ENCODE measurements at regions not wholly inside any gene's neighbourhood (a gene's known extent, or its start where the extent isn't known, plus 50 kb on each side); places are given as distances from the start of the nearest gene placed in this dataset.

DNA sequence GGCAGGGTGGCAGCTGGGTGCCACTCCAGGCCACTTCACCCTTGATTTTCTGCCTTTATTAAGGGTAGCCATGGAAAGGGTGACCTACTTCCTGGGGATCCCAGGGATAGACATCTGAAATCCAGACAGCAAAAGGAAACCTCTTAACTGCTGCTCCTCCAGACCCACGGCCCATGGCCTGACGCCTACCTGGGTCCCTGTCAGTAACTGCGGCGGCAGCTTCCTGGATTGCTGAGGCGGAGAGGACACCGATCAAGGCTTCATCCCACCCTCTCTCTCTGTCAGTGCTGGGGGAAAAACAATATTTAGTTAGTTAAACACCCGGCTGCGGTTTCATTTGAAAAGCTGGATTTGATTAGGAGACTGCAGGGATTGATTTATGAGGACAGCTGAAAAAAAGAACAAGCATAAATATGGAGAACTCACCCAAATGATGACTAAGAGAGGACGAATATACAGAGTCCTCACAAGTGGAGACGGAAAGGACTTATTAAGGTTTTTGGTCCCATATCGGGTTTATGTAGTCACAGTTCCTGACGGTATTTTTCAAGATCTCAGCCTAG is 158.7 kb upstream of the KLF4 start:
- no peak overlapping the region for H3K27ac Mint-ChIP-seq

More for the DNA sequence above, 158.7 kb upstream of the KLF4 start:
- Mint-ChIP-seq H3K9me3 (no peaks in the 10 kb centered on the region; the same call in 2 of the 3 replicates), H3K27me3 (ENCODE audit: insufficient read depth, low read depth, poor library complexity) (peaks cover 3% of the 10 kb centered on the region), H3K4me3 (no peak overlapping the region), H3K4me1 (peaks cover 1% of the 10 kb centered on the region; the same call in 2 of the 3 replicates), H3K36me3 (ENCODE audit: low read depth) (no peaks in the 10 kb centered on the region)
- no peaks in the 10 kb centered on the region for H4K20me1 ChIP-seq (replicated peaks; ENCODE audit: insufficient read depth)
- no peaks in the 10 kb centered on the region for H3K36me3 ChIP-seq (ENCODE audit: insufficient read depth)
- no peaks in the 10 kb centered on the region for H3F3A ChIP-seq (replicated peaks; ENCODE audit: low read depth)
- no peak overlapping the region for H3K4me3 ChIP-seq
- H3K27ac ChIP-seq (ENCODE audit: low read depth) = no peak overlapping the region
- H3K9me2 ChIP-seq (ENCODE audit: insufficient read depth) = peaks cover 2% of the 10 kb centered on the region; the same call in 1 of the 2 replicates
- no peak overlapping the region for H2AFZ ChIP-seq
- H3K4me1 ChIP-seq (ENCODE audit: insufficient read depth) = no peaks in the 10 kb centered on the region
- H3K79me2 ChIP-seq (replicated peaks; ENCODE audit: insufficient read depth) = no peaks in the 10 kb centered on the region
- TF ChIP-seq, protein P1, sequence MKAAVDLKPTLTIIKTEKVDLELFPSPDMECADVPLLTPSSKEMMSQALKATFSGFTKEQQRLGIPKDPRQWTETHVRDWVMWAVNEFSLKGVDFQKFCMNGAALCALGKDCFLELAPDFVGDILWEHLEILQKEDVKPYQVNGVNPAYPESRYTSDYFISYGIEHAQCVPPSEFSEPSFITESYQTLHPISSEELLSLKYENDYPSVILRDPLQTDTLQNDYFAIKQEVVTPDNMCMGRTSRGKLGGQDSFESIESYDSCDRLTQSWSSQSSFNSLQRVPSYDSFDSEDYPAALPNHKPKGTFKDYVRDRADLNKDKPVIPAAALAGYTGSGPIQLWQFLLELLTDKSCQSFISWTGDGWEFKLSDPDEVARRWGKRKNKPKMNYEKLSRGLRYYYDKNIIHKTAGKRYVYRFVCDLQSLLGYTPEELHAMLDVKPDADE (IDR thresholded peaks at IDR 0.05) = no peak
- no peak for TF ChIP-seq NANOG (IDR thresholded peaks at IDR 0.05; ENCODE audit: borderline replicate concordance)
- TF ChIP-seq, protein P2, sequence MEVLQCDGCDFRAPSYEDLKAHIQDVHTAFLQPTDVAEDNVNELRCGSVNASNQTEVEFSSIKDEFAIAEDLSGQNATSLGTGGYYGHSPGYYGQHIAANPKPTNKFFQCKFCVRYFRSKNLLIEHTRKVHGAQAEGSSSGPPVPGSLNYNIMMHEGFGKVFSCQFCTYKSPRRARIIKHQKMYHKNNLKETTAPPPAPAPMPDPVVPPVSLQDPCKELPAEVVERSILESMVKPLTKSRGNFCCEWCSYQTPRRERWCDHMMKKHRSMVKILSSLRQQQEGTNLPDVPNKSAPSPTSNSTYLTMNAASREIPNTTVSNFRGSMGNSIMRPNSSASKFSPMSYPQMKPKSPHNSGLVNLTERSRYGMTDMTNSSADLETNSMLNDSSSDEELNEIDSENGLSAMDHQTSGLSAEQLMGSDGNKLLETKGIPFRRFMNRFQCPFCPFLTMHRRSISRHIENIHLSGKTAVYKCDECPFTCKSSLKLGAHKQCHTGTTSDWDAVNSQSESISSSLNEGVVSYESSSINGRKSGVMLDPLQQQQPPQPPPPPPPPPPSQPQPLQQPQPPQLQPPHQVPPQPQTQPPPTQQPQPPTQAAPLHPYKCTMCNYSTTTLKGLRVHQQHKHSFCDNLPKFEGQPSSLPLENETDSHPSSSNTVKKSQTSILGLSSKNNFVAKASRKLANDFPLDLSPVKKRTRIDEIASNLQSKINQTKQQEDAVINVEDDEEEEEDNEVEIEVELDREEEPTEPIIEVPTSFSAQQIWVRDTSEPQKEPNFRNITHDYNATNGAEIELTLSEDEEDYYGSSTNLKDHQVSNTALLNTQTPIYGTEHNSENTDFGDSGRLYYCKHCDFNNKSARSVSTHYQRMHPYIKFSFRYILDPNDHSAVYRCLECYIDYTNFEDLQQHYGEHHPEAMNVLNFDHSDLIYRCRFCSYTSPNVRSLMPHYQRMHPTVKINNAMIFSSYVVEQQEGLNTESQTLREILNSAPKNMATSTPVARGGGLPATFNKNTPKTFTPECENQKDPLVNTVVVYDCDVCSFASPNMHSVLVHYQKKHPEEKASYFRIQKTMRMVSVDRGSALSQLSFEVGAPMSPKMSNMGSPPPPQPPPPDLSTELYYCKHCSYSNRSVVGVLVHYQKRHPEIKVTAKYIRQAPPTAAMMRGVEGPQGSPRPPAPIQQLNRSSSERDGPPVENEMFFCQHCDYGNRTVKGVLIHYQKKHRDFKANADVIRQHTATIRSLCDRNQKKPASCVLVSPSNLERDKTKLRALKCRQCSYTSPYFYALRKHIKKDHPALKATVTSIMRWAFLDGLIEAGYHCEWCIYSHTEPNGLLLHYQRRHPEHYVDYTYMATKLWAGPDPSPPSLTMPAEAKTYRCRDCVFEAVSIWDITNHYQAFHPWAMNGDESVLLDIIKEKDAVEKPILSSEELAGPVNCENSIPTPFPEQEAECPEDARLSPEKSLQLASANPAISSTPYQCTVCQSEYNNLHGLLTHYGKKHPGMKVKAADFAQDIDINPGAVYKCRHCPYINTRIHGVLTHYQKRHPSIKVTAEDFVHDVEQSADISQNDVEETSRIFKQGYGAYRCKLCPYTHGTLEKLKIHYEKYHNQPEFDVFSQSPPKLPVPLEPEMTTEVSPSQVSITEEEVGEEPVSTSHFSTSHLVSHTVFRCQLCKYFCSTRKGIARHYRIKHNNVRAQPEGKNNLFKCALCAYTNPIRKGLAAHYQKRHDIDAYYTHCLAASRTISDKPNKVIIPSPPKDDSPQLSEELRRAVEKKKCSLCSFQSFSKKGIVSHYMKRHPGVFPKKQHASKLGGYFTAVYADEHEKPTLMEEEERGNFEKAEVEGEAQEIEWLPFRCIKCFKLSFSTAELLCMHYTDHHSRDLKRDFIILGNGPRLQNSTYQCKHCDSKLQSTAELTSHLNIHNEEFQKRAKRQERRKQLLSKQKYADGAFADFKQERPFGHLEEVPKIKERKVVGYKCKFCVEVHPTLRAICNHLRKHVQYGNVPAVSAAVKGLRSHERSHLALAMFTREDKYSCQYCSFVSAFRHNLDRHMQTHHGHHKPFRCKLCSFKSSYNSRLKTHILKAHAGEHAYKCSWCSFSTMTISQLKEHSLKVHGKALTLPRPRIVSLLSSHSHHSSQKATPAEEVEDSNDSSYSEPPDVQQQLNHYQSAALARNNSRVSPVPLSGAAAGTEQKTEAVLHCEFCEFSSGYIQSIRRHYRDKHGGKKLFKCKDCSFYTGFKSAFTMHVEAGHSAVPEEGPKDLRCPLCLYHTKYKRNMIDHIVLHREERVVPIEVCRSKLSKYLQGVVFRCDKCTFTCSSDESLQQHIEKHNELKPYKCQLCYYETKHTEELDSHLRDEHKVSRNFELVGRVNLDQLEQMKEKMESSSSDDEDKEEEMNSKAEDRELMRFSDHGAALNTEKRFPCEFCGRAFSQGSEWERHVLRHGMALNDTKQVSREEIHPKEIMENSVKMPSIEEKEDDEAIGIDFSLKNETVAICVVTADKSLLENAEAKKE (CRISPR knock-in tag; IDR thresholded peaks at IDR 0.05) = no peak
- TF ChIP-seq, protein P3, sequence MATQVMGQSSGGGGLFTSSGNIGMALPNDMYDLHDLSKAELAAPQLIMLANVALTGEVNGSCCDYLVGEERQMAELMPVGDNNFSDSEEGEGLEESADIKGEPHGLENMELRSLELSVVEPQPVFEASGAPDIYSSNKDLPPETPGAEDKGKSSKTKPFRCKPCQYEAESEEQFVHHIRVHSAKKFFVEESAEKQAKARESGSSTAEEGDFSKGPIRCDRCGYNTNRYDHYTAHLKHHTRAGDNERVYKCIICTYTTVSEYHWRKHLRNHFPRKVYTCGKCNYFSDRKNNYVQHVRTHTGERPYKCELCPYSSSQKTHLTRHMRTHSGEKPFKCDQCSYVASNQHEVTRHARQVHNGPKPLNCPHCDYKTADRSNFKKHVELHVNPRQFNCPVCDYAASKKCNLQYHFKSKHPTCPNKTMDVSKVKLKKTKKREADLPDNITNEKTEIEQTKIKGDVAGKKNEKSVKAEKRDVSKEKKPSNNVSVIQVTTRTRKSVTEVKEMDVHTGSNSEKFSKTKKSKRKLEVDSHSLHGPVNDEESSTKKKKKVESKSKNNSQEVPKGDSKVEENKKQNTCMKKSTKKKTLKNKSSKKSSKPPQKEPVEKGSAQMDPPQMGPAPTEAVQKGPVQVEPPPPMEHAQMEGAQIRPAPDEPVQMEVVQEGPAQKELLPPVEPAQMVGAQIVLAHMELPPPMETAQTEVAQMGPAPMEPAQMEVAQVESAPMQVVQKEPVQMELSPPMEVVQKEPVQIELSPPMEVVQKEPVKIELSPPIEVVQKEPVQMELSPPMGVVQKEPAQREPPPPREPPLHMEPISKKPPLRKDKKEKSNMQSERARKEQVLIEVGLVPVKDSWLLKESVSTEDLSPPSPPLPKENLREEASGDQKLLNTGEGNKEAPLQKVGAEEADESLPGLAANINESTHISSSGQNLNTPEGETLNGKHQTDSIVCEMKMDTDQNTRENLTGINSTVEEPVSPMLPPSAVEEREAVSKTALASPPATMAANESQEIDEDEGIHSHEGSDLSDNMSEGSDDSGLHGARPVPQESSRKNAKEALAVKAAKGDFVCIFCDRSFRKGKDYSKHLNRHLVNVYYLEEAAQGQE (IDR thresholded peaks at IDR 0.05; ENCODE audit: unreplicated experiment) = no peak
- TF ChIP-seq EZH2 (IDR thresholded peaks at IDR 0.05; ENCODE audit: low read depth, unreplicated experiment) = no peak
- TF ChIP-seq ZNF114 (CRISPR knock-in tag; IDR thresholded peaks at IDR 0.05) = no peak
- no peak for TF ChIP-seq ZNF331 (CRISPR knock-in tag; IDR thresholded peaks at IDR 0.05; ENCODE audit: low read depth)
- TF ChIP-seq JUNB (IDR thresholded peaks at IDR 0.05; ENCODE audit: unreplicated experiment) = no peak
- no peak for TF ChIP-seq EZH2phosphoT487 (IDR thresholded peaks at IDR 0.05; ENCODE audit: unreplicated experiment)
- TF ChIP-seq, protein P4, sequence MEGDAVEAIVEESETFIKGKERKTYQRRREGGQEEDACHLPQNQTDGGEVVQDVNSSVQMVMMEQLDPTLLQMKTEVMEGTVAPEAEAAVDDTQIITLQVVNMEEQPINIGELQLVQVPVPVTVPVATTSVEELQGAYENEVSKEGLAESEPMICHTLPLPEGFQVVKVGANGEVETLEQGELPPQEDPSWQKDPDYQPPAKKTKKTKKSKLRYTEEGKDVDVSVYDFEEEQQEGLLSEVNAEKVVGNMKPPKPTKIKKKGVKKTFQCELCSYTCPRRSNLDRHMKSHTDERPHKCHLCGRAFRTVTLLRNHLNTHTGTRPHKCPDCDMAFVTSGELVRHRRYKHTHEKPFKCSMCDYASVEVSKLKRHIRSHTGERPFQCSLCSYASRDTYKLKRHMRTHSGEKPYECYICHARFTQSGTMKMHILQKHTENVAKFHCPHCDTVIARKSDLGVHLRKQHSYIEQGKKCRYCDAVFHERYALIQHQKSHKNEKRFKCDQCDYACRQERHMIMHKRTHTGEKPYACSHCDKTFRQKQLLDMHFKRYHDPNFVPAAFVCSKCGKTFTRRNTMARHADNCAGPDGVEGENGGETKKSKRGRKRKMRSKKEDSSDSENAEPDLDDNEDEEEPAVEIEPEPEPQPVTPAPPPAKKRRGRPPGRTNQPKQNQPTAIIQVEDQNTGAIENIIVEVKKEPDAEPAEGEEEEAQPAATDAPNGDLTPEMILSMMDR (conservative IDR thresholded peaks at IDR 0.05; ENCODE audit: low read depth in 2 of 2) = no peak
- no peak for TF ChIP-seq CREB1 (CRISPR knock-in tag; IDR thresholded peaks at IDR 0.05; ENCODE audit: low read depth)
- TF ChIP-seq POLR2AphosphoS5 (IDR thresholded peaks at IDR 0.05; ENCODE audit: low read depth) = no peak
- no peak for TF ChIP-seq STAT1 (IDR thresholded peaks at IDR 0.05; ENCODE audit: unreplicated experiment)
- ATAC-seq (no peak), DNase-seq (ENCODE audit: low spot score) (no peak)
- no peaks in the 10 kb centered on the region for H3K27me3 ChIP-seq (ENCODE audit: insufficient read depth)
- no peak overlapping the region for H3K4me2 ChIP-seq

Data from GM23338 (cell line).